ENCODE measurements at regions not wholly inside any gene's neighbourhood (a gene's known extent, or its start where the extent isn't known, plus 50 kb on each side); places are given as distances from the start of the nearest gene placed in this dataset.

DNA sequence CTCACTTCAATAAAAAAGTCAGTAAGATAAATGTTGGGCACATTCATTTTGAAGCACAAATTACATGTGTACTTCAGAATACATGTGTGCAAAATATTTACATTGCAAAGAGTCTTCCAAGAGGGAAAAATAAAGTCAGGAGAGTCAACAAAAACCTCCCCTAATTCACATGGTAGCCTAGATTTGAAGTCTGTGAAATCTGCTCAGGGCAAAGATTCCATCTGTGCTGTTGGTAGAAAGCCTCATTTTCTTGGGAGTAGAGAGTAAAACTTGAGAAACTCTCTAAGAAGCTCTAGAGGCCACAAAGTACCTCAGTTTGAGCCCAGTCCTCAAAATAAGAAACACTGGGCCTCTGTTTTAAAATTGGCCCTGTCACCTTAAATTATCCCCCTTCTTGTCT, 303.4 kb downstream of the RAB28 start:
- DNase-seq: no peak

- DNase-seq: no peak
Measured at GRCh38 chr4:13178621-13179020, 305.5 kb downstream of the RAB28 start.

DNA sequence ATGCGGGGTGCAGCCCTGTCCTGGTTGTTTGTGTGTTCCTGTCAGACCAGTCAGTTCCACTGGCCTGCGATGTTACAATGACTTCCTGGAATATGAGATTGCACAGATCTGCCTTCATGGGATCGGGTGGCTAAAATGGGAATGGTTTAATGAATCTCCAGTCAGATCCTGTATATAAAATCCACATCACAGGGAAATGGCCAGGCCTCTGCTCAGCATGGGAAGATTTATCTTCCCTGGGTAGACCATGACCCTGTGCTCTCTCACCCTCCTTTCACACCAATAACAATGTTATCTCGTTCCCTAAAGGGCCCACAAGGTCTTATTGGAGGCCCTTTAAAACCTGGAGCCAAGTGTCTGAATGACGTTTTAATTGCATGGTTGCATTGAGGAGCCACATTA, 307.4 kb downstream of the RAB28 start:
- no peak for DNase-seq

- no peak for DNase-seq
Measured at GRCh38 chr4:13174926-13175325, 309.2 kb downstream of the RAB28 start.

GRCh38 chr4:13174001-13174400, 310.1 kb downstream of the RAB28 start:
- DNase-seq: no peak

DNA sequence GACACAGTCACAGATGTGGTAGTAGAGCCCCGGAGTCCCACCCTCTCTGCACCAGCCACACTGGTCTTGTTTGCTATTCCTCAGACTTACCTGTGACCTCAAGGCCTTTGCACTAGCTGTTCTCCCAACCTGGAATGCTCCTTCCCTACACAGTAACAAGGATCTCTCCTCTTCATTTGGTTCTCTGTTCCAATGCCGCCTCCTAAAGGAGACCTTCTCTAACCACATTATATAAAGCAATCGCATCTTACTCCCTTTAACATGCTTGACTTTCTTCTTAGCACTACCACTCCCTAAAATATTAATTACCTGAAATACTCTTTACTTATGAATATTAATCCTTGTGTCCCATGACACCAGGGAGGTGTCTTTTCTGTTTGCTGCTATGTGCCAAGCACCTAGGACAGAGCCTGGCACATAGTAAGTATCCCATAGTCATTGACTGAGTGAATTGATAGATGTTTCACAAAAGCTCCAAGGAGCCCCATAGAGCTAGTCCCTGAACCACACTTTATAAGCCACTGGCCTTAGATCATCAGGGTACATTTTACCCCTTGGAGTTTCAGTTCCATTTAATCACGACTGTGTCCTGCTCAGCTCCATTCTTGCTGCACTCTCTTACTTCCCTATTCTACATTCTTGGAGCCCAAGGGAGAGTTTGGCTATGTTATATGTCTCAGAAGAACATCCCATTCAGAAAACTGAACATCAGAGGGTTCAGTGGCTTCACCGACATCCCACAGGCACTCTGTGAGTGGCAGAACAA, 312.7 kb downstream of the RAB28 start:
- DNase-seq: no peak

DNA sequence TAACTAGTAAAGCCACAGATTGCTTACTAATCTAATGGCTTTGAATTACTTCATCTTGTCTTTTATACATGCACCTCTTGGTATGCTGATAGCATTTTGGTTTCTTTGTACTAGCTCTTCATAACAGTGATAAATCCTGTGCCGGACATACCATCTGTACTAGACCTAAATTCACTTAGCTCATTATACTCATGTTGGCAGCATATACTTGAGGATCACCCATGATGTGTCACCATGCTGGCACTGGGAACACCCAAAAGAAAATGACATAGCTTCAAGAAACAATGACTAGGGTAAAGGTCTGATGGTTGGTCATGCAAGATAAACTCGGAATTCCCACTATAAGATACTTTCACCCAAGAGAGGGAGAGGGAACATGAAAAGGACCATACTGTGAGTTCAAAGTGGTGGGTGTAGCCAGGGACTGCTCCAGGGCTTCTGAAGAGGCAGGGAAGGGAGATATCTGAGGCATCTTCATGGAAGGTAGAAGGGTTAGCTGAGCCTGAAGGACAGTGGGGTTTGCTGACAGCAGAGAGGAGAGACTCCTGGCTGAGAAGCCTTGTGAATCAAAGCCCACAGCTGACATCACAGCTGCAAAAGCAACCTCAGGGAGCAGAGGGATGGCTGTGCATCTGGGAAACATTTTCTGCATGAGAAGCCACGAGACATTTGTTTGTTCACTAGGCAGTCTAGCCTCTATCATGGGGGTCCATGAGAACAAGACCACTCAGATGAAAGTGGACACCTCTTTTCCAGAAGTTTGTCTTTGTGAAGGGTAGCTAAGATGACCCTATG, 314.2 kb downstream of the RAB28 start:
- no peak for DNase-seq

GRCh38 chr4:13168326-13168725, 315.8 kb downstream of the RAB28 start:
- no peak for DNase-seq

GRCh38 chr4:13166214-13166613, 317.9 kb downstream of the RAB28 start:
- DNase-seq: no peak

DNA sequence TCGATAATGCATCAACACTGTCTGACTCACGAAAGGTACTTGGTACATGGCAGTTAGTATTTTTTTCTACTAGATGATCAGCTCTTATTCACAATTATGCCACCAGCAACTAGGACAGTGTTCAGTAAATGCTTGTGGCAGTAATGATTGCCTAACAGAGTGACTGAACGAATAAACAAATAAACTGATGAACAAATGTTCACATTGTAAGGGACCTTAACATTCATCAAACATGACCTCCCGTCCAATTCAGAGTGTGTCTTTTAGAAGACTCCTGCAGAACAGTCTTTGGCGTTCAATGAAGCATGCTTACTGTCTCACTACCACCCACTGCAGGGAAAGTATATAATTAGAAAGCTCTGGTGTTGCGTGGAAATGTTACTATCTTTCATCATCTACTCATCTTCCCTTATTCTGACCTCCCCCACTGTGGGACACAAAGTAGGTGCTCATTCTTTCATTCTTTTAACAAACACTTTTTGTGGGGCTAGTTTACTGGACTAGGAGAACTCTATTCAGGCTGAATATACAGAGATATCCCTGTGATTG, 319.3 kb downstream of the RAB28 start:
- DNase-seq: no peak

- DNase-seq: no peak
Measured at GRCh38 chr4:13162886-13163285, 321.3 kb downstream of the RAB28 start.

DNA sequence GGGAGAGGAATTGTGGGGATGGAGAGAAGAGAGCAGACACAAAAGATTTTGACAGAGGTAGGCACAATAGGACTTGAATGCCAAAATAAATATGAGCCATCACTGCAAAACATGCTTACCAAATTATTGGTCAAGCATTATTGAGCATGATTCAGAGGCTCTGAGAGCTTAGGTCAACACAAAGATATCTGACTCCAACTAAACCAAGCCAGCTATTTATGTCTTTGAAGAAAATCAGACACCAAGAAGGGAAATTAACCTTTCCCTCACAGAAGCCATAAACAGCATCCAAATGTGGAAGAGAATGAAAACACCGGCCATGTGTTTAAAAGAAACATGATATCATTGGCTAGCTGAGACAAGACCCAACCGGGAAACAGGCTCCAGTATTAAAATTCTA, 323.2 kb downstream of the RAB28 start:
- DNase-seq: no peak

GRCh38 chr4:13159041-13159620, 325.0 kb downstream of the RAB28 start:
- no peak for DNase-seq

DNA sequence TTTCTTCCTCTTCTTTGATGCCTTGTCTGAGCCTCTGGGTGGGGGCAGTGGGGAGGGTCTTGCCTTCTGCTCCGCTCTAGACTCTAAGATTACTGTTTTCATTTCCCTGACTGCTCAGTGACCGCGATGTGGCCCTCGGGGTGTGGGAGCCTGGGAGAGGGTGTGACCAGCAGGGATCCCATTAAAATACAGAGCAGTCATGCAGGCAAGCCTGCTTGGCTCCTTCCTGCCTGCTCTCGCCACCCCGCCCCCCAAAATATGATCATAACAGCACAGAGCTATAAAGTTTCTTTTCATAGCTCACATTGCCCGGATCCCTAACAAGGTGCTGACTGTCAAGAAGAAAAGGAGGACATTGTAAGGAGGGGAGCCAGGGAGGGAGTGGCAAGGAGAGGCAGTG, 332.9 kb downstream of the RAB28 start:
- DNase-seq: no peak

- DNase-seq: no peak
Measured at GRCh38 chr4:13143222-13144070, 340.7 kb downstream of the RAB28 start.

- DNase-seq: no peak
Measured at GRCh38 chr4:13142726-13143125, 341.4 kb downstream of the RAB28 start.

DNA sequence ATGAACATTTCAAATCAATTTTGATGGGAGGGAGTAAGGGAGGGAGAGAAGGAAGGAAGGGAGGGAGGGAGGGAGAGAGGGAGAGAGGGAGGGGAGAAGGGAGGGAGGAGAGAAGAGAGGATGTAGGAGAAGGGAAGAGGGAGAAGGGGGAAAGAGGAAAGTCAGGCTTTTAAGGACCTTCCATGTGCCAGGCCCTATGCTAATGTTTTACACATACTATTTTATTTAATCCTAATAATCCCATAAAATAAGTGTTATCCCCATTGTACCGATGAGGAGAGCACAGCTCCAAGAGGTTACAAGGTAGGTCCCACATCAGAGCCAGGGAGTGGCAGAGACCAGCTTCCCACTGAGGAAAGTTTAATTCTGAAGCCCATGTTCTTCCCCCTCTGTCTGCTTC, 341.9 kb downstream of the RAB28 start:
- DNase-seq: no peak

DNA sequence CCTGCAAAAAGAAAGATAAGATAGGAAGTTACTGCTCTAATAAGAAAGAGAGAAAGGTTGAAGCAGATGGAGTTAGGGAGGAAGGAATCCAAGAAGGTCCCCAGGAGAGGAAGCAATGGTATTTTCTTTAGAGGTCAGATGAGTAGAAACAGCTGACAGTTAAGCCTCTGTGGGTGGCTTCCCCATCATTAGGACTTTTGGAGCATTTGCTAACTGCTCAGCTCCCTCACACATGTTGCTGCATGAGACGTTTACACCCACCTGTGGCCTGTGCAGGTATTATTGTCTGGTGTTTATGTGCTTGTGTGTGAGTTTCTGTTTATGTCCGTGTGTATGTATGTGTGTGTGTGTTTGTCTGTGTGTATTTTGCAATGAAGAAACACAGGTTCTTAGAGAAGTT, 346.8 kb downstream of the RAB28 start:
- no peak for DNase-seq

DNA sequence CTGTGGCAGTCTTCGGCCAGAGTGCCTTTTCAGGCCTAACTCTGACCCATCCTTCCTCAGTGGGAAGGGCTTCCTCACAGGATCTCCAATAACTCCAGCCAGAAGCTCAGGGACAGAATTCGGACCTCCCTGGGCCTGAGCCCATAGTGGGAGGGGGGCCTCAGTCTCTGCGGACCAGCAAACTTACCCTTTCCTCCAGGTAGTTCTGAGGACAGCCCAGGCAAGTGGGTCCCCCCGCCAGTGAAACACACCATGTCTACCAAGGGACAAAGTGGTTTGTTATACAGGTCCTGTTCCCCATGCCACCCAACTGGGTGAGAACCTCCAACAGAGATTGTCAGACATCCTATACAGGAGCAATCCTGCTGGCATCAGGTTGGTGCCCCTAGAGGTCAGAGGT, 350.4 kb downstream of the RAB28 start:
- DNase-seq: no peak

- no peak for DNase-seq
Measured at GRCh38 chr4:13130848-13131247, 353.3 kb downstream of the RAB28 start.

GRCh38 chr4:13129095-13129494, 355.0 kb downstream of the RAB28 start:
- no peak for DNase-seq

DNA sequence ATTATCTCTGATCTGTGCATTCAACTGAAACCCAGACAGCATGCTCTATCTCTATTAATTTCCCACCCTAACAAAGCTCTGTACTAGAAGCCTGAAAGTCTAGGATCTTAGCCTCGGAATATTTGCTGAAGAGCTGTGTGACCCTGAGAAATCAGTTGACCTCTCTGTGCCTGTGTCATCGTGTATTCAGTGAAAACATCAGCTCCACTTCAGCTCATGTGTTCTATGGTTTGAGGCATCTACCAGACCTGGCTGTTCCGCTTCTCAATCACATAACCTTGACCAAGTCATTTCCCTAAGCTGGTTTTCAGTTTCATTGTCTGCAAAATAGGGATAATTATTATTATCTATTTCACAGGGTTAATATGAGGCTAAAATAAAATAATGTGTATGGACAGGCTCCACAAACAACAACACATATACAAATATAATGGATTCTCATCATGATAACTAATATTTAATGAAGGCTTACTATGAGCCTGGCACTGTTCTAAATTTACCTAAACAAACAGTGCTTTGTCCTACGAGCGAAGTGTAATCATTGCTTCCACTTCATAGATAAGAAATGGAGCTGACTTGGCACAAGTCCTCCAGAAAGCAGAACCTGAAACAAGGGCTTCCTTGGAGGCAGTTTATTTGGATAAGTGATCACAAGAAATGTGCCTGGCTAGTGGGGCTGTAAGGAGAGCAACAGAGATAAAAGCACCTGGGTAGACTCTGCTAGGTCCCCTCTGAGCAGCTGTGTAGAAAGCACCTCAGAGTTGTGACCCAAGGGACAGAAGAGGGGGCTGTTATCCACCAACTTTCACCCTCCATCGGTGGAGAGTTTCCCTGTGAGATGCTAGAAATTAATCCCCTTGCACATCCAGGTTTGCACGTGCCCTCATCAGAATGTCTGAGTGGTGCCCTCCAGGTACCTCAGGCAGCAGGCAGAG, 356.9 kb downstream of the RAB28 start:
- DNase-seq: no peak
